AG10803 (cell line): ENCODE measurements at regions not wholly inside any gene's neighbourhood (a gene's known extent, or its start where the extent isn't known, plus 50 kb on each side); places are given as distances from the start of the nearest gene placed in this dataset.

Source experiments
- DNase-seq: peaks from one replicate; pipeline ENCODE4 v3.0.0; 2010; ENCODE audit warnings: low read depth
- H3K4me3 ChIP-seq: 2 replicates; pipeline ENCODE4 v1.5.1; 2011; ENCODE audit warnings: mild to moderate bottlenecking, low read length, control low read depth
- TF ChIP-seq, protein P1 (sequence below): conservative IDR thresholded peaks from 2 replicates; pipeline ENCODE4 v1.5.1; 2011; ENCODE audit warnings: mild to moderate bottlenecking, low read length, control low read depth, inconsistent platforms

DNA sequence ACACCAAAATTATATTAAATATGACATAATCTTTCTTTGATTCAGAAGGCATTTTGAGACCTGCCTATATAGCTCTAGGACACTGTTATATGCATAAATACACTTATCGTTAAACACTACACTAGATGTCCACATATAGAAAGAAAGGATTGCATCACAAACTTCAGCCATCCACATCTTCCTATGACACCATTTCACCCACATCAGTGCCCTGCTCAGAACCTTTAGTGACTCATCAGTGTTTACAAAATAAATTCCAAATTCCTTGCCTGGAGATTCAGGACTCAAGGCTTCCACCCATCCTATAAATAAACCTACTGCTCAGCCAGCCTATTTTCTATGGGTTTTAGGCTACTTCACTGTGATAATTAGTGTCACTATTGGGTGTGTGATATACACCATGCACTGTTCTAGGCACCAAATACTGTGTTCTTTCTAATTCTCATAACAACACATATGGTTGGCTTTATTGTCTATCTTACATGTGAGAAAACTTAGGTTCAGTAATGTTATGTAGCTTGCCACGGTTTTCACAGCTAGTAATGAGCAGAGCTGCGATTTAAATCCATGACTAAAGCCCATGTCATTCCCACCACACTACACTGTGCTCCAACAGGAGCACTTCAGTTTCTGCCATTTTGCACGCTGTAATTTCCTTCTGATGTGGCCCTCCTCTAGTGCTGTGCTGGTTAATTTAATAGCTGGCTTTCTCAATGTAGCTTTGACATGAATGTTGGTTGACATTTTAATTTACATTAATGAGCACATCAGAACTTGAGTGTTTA lies 103.3 kb downstream of the SREK1 start:
- H3K4me3 ChIP-seq: no peak overlapping the region
- peak; percentile 86 for DNase-seq
- TF ChIP-seq, protein P1, sequence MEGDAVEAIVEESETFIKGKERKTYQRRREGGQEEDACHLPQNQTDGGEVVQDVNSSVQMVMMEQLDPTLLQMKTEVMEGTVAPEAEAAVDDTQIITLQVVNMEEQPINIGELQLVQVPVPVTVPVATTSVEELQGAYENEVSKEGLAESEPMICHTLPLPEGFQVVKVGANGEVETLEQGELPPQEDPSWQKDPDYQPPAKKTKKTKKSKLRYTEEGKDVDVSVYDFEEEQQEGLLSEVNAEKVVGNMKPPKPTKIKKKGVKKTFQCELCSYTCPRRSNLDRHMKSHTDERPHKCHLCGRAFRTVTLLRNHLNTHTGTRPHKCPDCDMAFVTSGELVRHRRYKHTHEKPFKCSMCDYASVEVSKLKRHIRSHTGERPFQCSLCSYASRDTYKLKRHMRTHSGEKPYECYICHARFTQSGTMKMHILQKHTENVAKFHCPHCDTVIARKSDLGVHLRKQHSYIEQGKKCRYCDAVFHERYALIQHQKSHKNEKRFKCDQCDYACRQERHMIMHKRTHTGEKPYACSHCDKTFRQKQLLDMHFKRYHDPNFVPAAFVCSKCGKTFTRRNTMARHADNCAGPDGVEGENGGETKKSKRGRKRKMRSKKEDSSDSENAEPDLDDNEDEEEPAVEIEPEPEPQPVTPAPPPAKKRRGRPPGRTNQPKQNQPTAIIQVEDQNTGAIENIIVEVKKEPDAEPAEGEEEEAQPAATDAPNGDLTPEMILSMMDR: no peak

DNA sequence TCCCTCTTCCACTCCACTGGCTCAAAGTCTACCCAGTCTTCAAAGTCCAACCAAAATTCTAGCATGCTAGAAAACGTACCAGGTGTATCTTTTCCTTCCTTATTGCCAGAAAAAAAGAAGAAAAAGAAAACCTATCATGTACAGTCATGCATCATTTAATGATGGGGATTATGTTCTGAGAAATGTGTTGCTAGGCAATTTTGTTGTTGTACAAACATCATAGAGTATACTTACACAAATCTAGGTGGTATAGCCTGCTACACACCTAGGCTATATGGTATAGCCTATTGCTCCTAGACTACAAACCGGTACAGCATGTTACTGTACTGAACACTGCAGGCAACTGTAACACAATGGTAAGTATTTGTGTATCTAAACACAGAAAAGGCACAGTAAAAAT lies 104.8 kb downstream of the SREK1 start:
- TF ChIP-seq, protein P1: no peak
- no peak for DNase-seq
- H3K4me3 ChIP-seq: no peak overlapping the region

- DNase-seq: no peak
- TF ChIP-seq, protein P1: no peak
- no peak overlapping the region for H3K4me3 ChIP-seq
Observed at GRCh38 chr5:66249920-66250319, 105.8 kb downstream of the SREK1 start.

DNA sequence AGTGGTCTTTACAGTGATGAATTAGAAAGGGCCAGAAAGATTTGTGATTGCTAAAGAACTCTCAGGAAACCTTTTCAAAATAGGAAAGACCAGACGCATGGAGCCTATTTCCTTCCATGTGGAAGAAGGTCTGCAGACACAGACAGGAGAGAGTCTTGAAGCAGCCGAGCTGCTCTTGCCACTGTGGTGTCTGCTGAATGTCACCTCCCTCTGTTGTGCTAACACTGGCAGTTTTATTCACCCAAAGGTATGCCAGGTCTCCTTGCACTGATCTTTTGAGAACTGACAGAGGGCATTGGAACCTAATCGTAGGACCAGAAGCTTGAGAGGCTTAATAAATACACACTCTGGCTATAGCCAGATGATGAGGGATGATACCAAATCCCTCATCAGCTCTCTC lies 108.7 kb downstream of the SREK1 start:
- TF ChIP-seq, protein P1: no peak
- no peak for DNase-seq
- no peak overlapping the region for H3K4me3 ChIP-seq

GRCh38 chr5:66255714-66256113 lies 111.6 kb downstream of the SREK1 start:
- TF ChIP-seq, protein P1: no peak
- no peak for DNase-seq
- H3K4me3 ChIP-seq: no peak overlapping the region

- no peak for DNase-seq
- TF ChIP-seq, protein P1: no peak
Observed at GRCh38 chr5:66273121-66273520, 129.0 kb downstream of the SREK1 start.

DNA sequence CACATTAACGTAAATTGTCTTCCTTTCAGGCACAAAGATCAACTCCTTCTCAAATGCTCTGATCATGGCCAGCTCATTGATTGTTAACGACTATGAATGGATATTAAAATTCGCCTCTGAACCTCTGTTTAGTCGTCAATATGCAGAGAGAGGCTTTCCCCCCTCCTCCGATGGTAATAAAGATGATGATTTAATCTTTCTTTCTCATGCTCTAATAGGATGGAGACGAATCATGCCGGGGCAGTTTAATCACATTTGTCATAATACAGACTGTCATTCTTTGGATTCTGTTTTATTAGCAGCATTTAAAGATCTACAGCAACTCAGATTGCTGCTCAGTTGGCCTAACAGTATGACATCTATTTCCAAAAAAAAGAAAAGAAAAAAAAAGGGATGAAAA lies 132.9 kb downstream of the SREK1 start:
- no peak overlapping the region for H3K4me3 ChIP-seq
- no peak for DNase-seq
- TF ChIP-seq, protein P1: no peak

More at GRCh38 chr5:66273121-66273520, 129.0 kb downstream of the SREK1 start:
- H3K4me3 ChIP-seq: no peak overlapping the region
